GM12874 (cell line): ENCODE measurements at regions not wholly inside any gene's neighbourhood (a gene's known extent, or its start where the extent isn't known, plus 50 kb on each side); places are given as distances from the start of the nearest gene placed in this dataset.

ENCODE experiments used
- TF ChIP-seq, protein P1 (sequence below): IDR thresholded peaks from 2 replicates; pipeline ENCODE4 v1.5.1; 2011; ENCODE audit warnings: low read depth, mild to moderate bottlenecking, control low read depth, low read length, moderate library complexity; ENCODE audit not compliant: insufficient read depth

DNA sequence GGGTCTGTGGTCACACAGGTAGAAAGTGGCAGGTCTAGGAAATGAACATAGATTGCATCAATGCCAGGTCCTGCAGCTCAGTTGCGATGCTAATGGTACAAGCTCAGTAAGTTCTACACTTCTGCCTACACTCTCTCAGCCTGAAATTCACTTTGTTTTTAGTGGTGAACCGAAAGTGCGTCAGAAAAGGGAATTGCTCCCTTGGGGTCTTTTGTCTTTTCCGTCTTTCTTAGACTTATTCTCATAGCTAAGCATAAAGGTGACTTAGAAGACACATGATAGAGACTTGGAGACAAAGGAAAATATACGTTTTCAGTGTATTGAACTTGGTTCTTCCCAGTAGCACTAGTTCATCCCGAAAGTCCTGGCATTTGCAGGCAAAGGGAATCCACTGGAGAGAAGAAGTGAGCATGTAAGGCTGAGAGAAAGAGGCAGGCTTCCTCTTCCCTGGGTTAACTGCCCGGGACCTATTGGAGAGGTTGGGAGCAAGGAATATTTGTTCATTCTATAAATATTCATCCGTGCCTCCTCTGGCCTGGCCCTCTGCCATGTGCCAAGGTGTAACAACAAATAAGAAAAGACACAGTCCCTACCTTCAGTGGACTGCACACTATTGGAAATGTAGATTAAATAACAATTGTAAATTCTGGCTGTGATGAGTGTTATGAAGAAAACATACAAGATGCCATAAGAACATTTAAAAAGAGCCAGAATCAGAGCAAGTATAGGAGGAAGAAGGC is 785.8 kb downstream of the MED13L start:
- TF ChIP-seq, protein P1, sequence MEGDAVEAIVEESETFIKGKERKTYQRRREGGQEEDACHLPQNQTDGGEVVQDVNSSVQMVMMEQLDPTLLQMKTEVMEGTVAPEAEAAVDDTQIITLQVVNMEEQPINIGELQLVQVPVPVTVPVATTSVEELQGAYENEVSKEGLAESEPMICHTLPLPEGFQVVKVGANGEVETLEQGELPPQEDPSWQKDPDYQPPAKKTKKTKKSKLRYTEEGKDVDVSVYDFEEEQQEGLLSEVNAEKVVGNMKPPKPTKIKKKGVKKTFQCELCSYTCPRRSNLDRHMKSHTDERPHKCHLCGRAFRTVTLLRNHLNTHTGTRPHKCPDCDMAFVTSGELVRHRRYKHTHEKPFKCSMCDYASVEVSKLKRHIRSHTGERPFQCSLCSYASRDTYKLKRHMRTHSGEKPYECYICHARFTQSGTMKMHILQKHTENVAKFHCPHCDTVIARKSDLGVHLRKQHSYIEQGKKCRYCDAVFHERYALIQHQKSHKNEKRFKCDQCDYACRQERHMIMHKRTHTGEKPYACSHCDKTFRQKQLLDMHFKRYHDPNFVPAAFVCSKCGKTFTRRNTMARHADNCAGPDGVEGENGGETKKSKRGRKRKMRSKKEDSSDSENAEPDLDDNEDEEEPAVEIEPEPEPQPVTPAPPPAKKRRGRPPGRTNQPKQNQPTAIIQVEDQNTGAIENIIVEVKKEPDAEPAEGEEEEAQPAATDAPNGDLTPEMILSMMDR, result no peak

DNA sequence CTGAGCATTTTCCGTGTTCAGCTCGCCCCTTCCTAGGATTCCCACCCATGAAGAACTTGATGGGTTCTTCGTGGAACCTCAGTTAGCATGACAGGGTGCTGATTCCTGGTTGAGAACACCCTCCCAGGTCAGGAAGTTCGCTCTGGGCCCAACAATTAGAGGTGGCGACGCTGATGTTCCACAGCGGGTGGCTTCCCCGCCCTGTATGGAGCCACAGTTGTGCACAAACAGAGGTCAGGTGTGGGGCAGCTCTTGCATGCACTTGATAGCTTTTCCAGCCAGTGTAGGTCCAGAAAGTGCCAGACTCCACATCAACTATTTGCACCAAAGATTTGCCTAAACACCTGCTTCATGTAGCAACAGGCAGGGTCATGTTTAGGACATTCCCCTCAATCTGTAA is 788.2 kb downstream of the MED13L start:
- TF ChIP-seq, protein P1, result no peak

DNA sequence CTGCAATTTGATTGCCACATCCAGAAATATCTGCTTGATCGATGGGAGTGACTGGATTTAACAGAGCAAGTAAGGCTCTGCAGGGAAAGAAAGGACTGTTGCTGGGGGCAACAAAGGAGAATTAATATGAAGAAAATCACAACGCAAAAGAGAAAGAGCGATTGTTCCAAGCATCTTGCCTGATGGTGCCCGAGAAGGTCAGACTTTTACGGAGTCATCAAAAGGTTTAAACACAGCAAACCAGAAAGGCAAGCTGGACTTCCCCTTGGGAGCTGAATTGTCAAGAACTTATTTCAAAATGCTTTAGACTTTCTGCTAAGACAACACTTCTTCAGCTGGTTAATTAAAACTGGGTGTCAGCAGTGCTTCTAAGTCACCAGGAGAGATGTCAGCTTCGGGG is 791.5 kb downstream of the MED13L start:
- TF ChIP-seq, protein P1, result no peak

DNA sequence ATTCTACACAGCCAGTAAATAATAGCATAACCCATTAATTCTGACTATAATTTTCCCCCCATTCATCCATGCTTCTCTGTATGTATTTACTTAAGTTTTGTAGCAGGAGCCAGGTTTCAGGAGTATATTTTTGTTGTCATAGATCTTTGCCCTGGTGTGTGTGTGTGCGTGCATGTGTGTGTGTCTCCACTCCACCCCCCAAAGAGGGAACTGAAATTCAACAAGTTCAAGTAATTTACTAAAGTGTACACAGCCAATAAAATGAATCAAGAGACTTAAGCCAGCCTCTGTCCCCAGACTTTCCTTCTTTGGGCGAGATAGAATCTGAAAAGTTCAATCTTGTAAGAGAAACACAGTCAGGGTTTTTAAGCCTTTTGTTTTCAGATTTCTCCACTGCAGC is 792.0 kb downstream of the MED13L start:
- TF ChIP-seq, protein P1, result no peak

DNA sequence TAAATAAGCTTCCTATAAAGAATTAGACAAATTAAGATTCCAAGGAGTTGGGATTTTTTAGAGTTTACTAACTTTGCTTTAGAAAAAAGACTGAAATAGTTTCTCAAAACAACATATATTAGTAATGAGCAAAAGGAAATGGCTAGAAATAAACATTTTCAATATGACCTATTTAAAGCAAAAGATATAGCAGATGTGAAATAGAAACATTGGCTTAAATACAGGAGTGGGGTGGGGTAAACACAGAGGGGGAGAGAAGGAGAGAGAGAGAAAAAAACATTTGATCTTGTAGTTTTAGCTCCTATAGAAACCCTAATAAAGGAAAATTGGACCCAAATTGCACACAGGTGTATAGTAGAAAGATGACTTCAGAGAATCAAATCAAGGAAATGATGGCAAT is 794.5 kb downstream of the MED13L start:
- TF ChIP-seq, protein P1, result no peak

DNA sequence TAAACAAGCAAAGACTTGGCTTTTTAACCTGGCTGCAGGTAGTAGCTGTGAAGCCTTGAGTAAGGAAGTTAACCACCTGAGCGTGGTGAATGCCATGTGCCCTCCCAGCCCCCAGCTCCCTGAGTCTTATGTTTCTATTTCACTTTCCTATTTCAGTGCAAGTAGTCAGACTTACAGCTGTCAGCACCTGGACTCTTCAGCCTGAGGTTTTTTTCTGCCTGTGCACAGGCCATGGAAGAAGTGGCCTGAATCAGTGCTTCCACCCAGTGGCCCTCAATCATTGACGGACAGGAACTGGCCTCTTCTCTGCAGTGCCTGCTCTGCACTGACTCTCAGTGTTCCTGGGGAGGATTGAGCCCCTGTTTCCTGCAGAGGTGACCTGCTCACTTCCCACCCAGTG is 796.4 kb downstream of the MED13L start:
- TF ChIP-seq, protein P1, result no peak

DNA sequence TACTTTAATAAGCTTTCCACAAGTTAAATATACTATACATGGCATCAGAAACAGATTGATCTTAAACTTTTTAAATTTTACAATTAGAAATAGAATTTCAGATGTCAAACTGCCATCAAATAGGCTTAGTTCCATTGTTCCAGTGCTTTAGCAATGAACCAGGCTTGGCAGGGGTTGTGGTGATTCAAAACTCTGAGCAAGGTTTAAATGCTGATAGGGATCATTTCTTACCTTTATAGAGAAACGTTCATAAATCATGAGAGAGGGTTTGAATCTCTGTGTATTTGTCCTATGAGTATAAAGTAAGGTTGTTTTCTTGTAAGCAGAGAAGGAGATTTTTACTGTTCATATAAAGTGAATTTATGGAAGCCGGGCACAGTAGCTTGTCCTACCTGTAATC is 794.5 kb upstream of the TBX3 start:
- TF ChIP-seq, protein P1, result no peak
